IMR-90 (cell line): ENCODE measurements at regions not wholly inside any gene's neighbourhood (a gene's known extent, or its start where the extent isn't known, plus 50 kb on each side); places are given as distances from the start of the nearest gene placed in this dataset.

ENCODE experiments used
- ATAC-seq: fragments of 200-7000 bp; cut with Tn5 transposase; 2 replicates; pipeline ENCODE4 v1.9.1; 2020; ENCODE audit warnings: low read depth, mild to moderate bottlenecking, moderate library complexity
- BruUV-seq: library from RNA; stranded (reverse); fragments of 400-500 nt; replicated peaks from 2 replicates; lab custom pipeline; 2021; lab: Mats Ljungman, UMichigan
- CTCF ChIA-PET: fragments of 300-600 bp; formaldehyde crosslinking; extraction: SDS; loops from one replicate; lab custom pipeline; 2021; ENCODE audit warnings: antibody characterized with exemption; lab: Yijun Ruan, JAX
- POLR2A ChIA-PET: fragments of 300-600 bp; sonication (Branson Sonifier 250); formaldehyde crosslinking; loops from one replicate; lab custom pipeline; 2022; ENCODE audit warnings: antibody characterized with exemption; ENCODE audit not compliant: unreplicated experiment; lab: Charles Lee
- DNase-seq: peaks from one replicate; pipeline ENCODE4 v3.0.0; 2013
- H2AFZ ChIP-seq: replicated peaks from 2 replicates; pipeline ENCODE3; 2013; ENCODE audit warnings: low read length, mild to moderate bottlenecking; ENCODE audit not compliant: poor library complexity
- H2AK5ac ChIP-seq: 2 replicates; pipeline ENCODE4 v1.6.1; 2013; ENCODE audit warnings: low read depth, low read length, inconsistent platforms
- H2AK9ac ChIP-seq: replicated peaks from 2 replicates; pipeline ENCODE3; 2013; ENCODE audit warnings: mild to moderate bottlenecking, low read depth, low read length, moderate library complexity; ENCODE audit not compliant: poor library complexity
- H2BK120ac ChIP-seq: 2 replicates; pipeline ENCODE4 v1.6.1; 2013; ENCODE audit warnings: low read depth, low read length, inconsistent platforms
- H2BK15ac ChIP-seq: 3 replicates; pipeline ENCODE4 v1.6.1; 2013; ENCODE audit warnings: low read depth, low read length, inconsistent platforms
- H2BK20ac ChIP-seq: 2 replicates; pipeline ENCODE4 v1.6.1; 2013; ENCODE audit warnings: low read depth, mild to moderate bottlenecking, inconsistent platforms, low read length, moderate library complexity
- H2BK5ac ChIP-seq: 2 replicates; pipeline ENCODE4 v1.6.1; 2013; ENCODE audit warnings: mild to moderate bottlenecking, low read depth, low read length, inconsistent platforms; ENCODE audit not compliant: poor library complexity, severe bottlenecking
- H3K14ac ChIP-seq: replicated peaks from 2 replicates; pipeline ENCODE4 v1.6.1; 2013; ENCODE audit warnings: low read depth, low read length, inconsistent platforms
- H3K18ac ChIP-seq: 2 replicates; pipeline ENCODE4 v1.6.1; 2013; ENCODE audit warnings: low read depth, low read length, control low read depth
- H3K23ac ChIP-seq: 2 replicates; pipeline ENCODE4 v1.6.1; 2013; ENCODE audit warnings: low read depth, low read length, inconsistent platforms
- H3K27ac ChIP-seq: 2 replicates; pipeline ENCODE4 v1.5.1; 2013; ENCODE audit warnings: mild to moderate bottlenecking, control low read depth, low read length; ENCODE audit not compliant: insufficient read depth
- H3K27me3 ChIP-seq: 2 replicates; pipeline ENCODE4 v1.6.1; 2013; ENCODE audit warnings: low read length; ENCODE audit not compliant: control insufficient read depth, insufficient read depth
- H3K36me3 ChIP-seq: 2 replicates; pipeline ENCODE4 v1.6.1; 2013; ENCODE audit warnings: low read length, mixed read lengths; ENCODE audit not compliant: control insufficient read depth, insufficient read depth
- H3K4ac ChIP-seq: 2 replicates; pipeline ENCODE4 v1.6.1; 2013; ENCODE audit warnings: low read depth, low read length, inconsistent platforms
- H3K4me1 ChIP-seq: 2 replicates; pipeline ENCODE4 v1.6.1; 2013; ENCODE audit warnings: low read length, mixed read lengths; ENCODE audit not compliant: control insufficient read depth, insufficient read depth
- H3K4me2 ChIP-seq: 2 replicates; pipeline ENCODE4 v1.6.1; 2013; ENCODE audit warnings: low read depth, mild to moderate bottlenecking, control low read depth, low read length, moderate library complexity
- H3K4me3 ChIP-seq: 2 replicates; pipeline ENCODE4 v1.5.1; 2013; ENCODE audit warnings: low read depth, mild to moderate bottlenecking, control low read depth, low read length, moderate library complexity; ENCODE audit not compliant: insufficient read depth
- H3K56ac ChIP-seq: 2 replicates; pipeline ENCODE4 v1.6.1; 2013; ENCODE audit warnings: low read length, inconsistent platforms; ENCODE audit not compliant: insufficient read depth; ENCODE audit errors: extremely low read depth
- H3K79me1 ChIP-seq, 2 experiments: 2 replicates each; pipeline ENCODE4 v1.6.1; 2013; ENCODE audit warnings: low read length in 2 of 2, inconsistent platforms in 1 of 2, low read depth in 1 of 2
- H3K9ac ChIP-seq: 2 replicates; pipeline ENCODE4 v1.6.1; 2013; ENCODE audit warnings: low read depth, low read length, control low read depth
- H3K9me1 ChIP-seq: 2 replicates; pipeline ENCODE4 v1.6.1; 2013; ENCODE audit warnings: low read length, inconsistent platforms; ENCODE audit not compliant: insufficient read depth
- H3K9me3 ChIP-seq: 2 replicates; pipeline ENCODE4 v1.6.1; 2013; ENCODE audit warnings: low read length; ENCODE audit not compliant: control insufficient read depth, insufficient read depth
- H4K20me1 ChIP-seq: 2 replicates; pipeline ENCODE4 v1.6.1; 2013; ENCODE audit warnings: low read length, inconsistent platforms; ENCODE audit not compliant: insufficient read depth
- H4K5ac ChIP-seq: 2 replicates; pipeline ENCODE4 v1.6.1; 2013; ENCODE audit warnings: mild to moderate bottlenecking, low read depth, low read length, control low read depth
- H4K8ac ChIP-seq, 2 experiments: 2 replicates each; pipeline ENCODE4 v1.6.1; 2013; ENCODE audit warnings: low read depth in 2 of 2, low read length in 2 of 2, control low read depth in 1 of 2, inconsistent platforms in 1 of 2
- H4K91ac ChIP-seq: 2 replicates; pipeline ENCODE4 v1.6.1; 2013; ENCODE audit warnings: low read depth, low read length, inconsistent platforms; ENCODE audit not compliant: insufficient read depth
- BHLHE40 ChIP-seq: fragments of 150-350 bp; IDR thresholded peaks from 2 replicates; pipeline ENCODE4 v1.6.1; 2016; ENCODE audit warnings: mild to moderate bottlenecking, low read depth, low read length
- CTCF ChIP-seq: conservative IDR thresholded peaks from 2 replicates; pipeline ENCODE4 v1.5.1; 2012; ENCODE audit warnings: mild to moderate bottlenecking, low read depth, low read length, improper control_type of control experiment
- ELK1 ChIP-seq: fragments of 150-350 bp; IDR thresholded peaks from 2 replicates; pipeline ENCODE4 v1.6.1; 2016; ENCODE audit warnings: low read depth, mild to moderate bottlenecking, low read length, moderate library complexity, borderline replicate concordance
- FOS ChIP-seq: fragments of 150-350 bp; IDR thresholded peaks from 2 replicates; pipeline ENCODE4 v1.6.1; 2016; ENCODE audit warnings: low read depth, low read length
- MAFK ChIP-seq: IDR thresholded peaks from 2 replicates; pipeline ENCODE4 v1.6.1; 2012; ENCODE audit warnings: low read depth, low read length, improper control_type of control experiment
- MXI1 ChIP-seq: IDR thresholded peaks from 2 replicates; pipeline ENCODE4 v1.6.1; 2012; ENCODE audit warnings: low read depth, mild to moderate bottlenecking, low read length, moderate library complexity, borderline replicate concordance
- NFE2L2 ChIP-seq: fragments of 150-350 bp; IDR thresholded peaks from 2 replicates; pipeline ENCODE4 v1.6.1; 2016; ENCODE audit warnings: low read depth, mild to moderate bottlenecking, low read length
- POLR2A ChIP-seq: IDR thresholded peaks from 2 replicates; pipeline ENCODE4 v1.6.1; 2012; ENCODE audit warnings: mild to moderate bottlenecking, low read depth, low read length
- RCOR1 ChIP-seq: IDR thresholded peaks from 2 replicates; pipeline ENCODE4 v1.6.1; 2012; ENCODE audit warnings: mild to moderate bottlenecking, low read length, improper control_type of control experiment; ENCODE audit not compliant: insufficient replicate concordance
- RFX5 ChIP-seq: IDR thresholded peaks from 2 replicates; pipeline ENCODE4 v1.8.0; 2012; ENCODE audit warnings: low read depth, mild to moderate bottlenecking, low read length, moderate library complexity
- SMC3 ChIP-seq: fragments of 150-350 bp; IDR thresholded peaks from 2 replicates; pipeline ENCODE4 v1.6.1; 2016; ENCODE audit warnings: low read depth, mild to moderate bottlenecking, antibody characterized with exemption, low read length, moderate library complexity
- WGBS, 2 experiments: methylation state at CpG; one replicate each; pipeline versions ENCODE4 v1.1.5 to v1.1.7; 2013; ENCODE audit warnings: missing lambda C conversion rate in 2 of 2; ENCODE audit not compliant: insufficient read length in 1 of 2; ENCODE audit errors: extremely low coverage in 2 of 2; 5-methylcytosine and 5-hydroxymethylcytosine counted together
- dilution Hi-C: fragments of 300-500 bp; cut with HindIII; formaldehyde crosslinking; loops from one replicate; pipeline ENCODE4 v1.14.3; 2018; ENCODE audit warnings: low sequenced_read_pairs; ENCODE audit not compliant: unreplicated experiment
- in situ Hi-C: fragments of 300-500 bp; cut with MboI; formaldehyde crosslinking; loops from 3 replicates; pipeline ENCODE4 v1.14.3; 2019; ENCODE audit warnings: low sequenced_read_pairs, inconsistent platforms, mixed read lengths
- intact Hi-C: fragments of 100-400 bp; cut with micrococcal nuclease; formaldehyde crosslinking; loops from 2 replicates; pipeline ENCODE4 v1.10.0; 2022

GRCh38 chr21:17712887-17713286, 100.2 kb upstream of the BTG3 start:
- dilution Hi-C loops (no loop called here), in situ Hi-C loops (no loop called here), intact Hi-C loops (no loop called here)
- H3K18ac ChIP-seq = no peak overlapping the region
- H2BK20ac ChIP-seq = no peak overlapping the region
- no peak overlapping the region for H2BK15ac ChIP-seq
- H4K5ac ChIP-seq = no peak overlapping the region
- H4K8ac ChIP-seq = no peak overlapping the region
- no peak overlapping the region for H4K91ac ChIP-seq
- no peak overlapping the region for H3K9ac ChIP-seq
- no peak overlapping the region for H3K27ac ChIP-seq
- ATAC-seq (no peak), DNase-seq (no peak)
- no peak overlapping the region for H2BK5ac ChIP-seq
- no peak overlapping the region for H2AFZ ChIP-seq
- H3K4me1 ChIP-seq = no peaks in the 10 kb centered on the region
- ChIA-PET POLR2A (no interaction called here), CTCF (no interaction called here)
- H3K56ac ChIP-seq = no peak overlapping the region
- H3K79me1 ChIP-seq = no peaks in the 10 kb centered on the region
- H3K9me3 ChIP-seq = no peaks in the 10 kb centered on the region
- H3K14ac ChIP-seq = no peak overlapping the region
- no CpG with 5 or more reads among the region's 2 CpGs for WGBS, 2 experiments
- no peak overlapping the region for H3K4me2 ChIP-seq
- no peak overlapping the region for H3K23ac ChIP-seq
- H3K36me3 ChIP-seq = no peaks in the 10 kb centered on the region
- BruUV-seq = no TSS peak
- H2AK9ac ChIP-seq = no peak overlapping the region
- H2BK120ac ChIP-seq = no peak overlapping the region
- H3K9me1 ChIP-seq = no peaks in the 10 kb centered on the region
- no peaks in the 10 kb centered on the region for H4K20me1 ChIP-seq
- H3K27me3 ChIP-seq = no peaks in the 10 kb centered on the region
- H3K4ac ChIP-seq = no peak overlapping the region
- no peak overlapping the region for H3K4me3 ChIP-seq
- TF ChIP-seq RCOR1 (no peak), FOS (no peak), ELK1 (no peak), MXI1 (no peak), MAFK (no peak), BHLHE40 (no peak), NFE2L2 (no peak), SMC3 (no peak), POLR2A (no peak), RFX5 (no peak), CTCF (no peak)
- no peak overlapping the region for H2AK5ac ChIP-seq
